ENCODE measurements at regions not wholly inside any gene's neighbourhood (a gene's known extent, or its start where the extent isn't known, plus 50 kb on each side); places are given as distances from the start of the nearest gene placed in this dataset.
"Not testable (repeated sequence)": the region's sequence is repeated elsewhere in the genome, so short reads cannot be mapped to it uniquely, and the experiment has no call there.

DNA sequence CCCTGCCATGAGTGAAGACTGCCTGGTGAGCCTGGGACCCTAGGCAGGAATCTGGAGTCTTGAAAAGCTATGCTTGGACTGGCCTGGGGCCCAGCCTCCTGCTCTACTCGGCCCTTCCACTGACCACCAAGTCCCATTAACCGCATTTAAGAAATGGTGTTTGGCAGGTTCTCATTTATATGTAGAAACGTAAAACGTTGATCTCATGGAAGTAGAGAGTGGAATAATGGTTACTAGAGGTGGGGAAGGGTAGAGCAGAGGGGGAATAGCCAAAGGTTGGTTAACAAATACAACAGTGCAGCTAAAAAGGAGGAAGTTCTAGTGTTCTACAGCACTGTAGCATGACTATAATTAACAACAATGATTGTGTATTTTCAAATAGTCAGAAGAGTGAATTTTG, 72.9 kb upstream of the EED start:
- DNase-seq (ENCODE audit: low read depth) = no peak
- H3K4me3 ChIP-seq (ENCODE audit: low read depth, low read length) = no peak overlapping the region

DNA sequence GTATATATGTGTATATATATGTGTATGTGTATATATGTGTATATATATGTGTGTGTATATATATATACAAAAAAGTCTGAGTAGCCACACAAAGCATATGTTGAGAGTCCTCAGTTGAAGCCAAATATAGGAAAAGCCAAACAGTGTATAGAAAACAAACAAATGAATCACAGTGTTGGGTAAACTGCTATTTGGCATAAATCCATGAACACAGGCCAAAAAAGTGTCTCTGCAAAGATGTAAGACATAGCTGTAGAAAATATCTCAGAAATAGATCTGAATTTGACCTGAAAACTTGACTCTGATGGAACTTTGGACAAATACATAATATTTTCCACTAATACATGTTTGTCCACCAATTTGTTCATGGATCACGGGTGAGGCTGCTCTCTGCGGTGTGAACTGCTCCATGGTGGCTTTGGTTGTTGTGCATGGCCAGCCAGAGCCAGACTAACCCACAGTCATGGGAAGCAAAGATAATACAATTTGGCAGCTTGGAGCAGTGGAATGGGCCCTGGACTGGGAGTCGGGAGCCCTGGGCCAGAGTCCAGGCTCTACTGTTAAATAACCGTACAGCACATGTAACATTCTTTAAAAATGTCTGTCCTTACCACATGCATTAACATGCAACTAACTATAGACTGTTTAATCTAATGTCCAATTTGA, 76.9 kb upstream of the EED start:
- no peak for DNase-seq (ENCODE audit: low read depth)

GRCh38 chr11:86166287-86166686, 78.3 kb upstream of the EED start:
- not testable (repeated sequence) for H3K4me3 ChIP-seq (ENCODE audit: low read depth, low read length); DNase-seq (ENCODE audit: low read depth)

More for the DNA sequence above, 76.9 kb upstream of the EED start:
- no peak overlapping the region for H3K4me3 ChIP-seq (ENCODE audit: low read depth, low read length)

GRCh38 chr11:86164106-86164505, 80.4 kb upstream of the EED start:
- no peak overlapping the region for H3K4me3 ChIP-seq (ENCODE audit: low read depth, low read length)
- DNase-seq (ENCODE audit: low read depth) = no peak

DNA sequence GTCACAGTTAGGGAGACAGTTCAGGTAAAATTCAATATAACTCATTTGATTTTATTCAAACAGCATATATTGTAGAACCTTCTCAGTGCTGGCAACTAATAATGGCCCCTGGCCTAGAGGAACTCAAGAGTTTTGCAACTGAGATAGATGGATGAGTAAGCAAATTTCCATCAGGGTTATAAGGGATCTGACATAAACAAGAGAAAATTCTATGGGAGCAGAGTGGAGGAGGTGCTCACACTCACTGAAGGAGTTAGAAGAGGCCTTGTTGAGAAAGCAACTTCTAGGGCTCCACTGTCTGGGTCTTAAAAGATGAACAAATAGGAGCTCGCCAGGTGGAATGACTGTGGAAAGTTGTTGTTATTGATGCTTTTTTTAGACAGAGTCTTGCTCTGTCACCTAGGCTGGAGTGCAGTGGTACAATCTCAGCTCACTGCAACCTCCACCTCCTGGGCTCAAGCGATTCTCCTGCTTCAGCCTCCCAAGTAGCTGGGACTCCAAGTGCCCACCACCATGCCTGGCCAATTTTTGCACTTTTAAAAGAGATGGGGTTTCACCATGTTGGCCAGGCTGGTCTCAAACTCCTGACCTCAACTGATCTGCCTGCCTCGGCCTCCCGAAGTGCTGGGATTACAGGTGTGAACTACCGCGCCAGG, 81.2 kb upstream of the EED start:
- peak; percentile 82 for DNase-seq (ENCODE audit: low read depth)
- not testable (repeated sequence) for H3K4me3 ChIP-seq (ENCODE audit: low read depth, low read length)

GRCh38 chr11:86162239-86162638, 82.3 kb upstream of the EED start:
- H3K4me3 ChIP-seq (ENCODE audit: low read depth, low read length) = no peak overlapping the region
- peak; percentile 76 for DNase-seq (ENCODE audit: low read depth)

DNA sequence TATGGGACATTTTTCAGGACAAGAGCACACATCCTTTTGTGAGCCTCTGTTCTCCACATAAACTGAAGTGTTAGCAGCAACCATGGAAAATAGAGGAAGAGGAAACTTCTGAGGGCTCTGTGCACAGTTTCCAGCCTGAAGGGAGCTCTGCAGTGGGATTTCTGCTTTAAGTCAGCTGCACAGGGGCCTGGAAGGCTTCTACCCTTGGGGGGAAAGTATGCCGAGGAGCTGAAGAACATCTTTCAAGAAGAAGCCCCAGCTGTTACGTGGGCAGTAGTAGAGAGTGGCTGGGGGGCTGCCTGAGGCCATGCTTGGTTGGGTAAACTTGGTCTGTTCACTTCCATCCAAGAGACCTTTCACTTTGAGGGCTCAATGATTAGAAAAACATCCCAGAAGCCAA, 82.7 kb upstream of the EED start:
- no peak overlapping the region for H3K4me3 ChIP-seq (ENCODE audit: low read depth, low read length)
- no peak for DNase-seq (ENCODE audit: low read depth)

GRCh38 chr11:86161336-86161735, 83.2 kb upstream of the EED start:
- no peak overlapping the region for H3K4me3 ChIP-seq (ENCODE audit: low read depth, low read length)
- no peak for DNase-seq (ENCODE audit: low read depth)

DNA sequence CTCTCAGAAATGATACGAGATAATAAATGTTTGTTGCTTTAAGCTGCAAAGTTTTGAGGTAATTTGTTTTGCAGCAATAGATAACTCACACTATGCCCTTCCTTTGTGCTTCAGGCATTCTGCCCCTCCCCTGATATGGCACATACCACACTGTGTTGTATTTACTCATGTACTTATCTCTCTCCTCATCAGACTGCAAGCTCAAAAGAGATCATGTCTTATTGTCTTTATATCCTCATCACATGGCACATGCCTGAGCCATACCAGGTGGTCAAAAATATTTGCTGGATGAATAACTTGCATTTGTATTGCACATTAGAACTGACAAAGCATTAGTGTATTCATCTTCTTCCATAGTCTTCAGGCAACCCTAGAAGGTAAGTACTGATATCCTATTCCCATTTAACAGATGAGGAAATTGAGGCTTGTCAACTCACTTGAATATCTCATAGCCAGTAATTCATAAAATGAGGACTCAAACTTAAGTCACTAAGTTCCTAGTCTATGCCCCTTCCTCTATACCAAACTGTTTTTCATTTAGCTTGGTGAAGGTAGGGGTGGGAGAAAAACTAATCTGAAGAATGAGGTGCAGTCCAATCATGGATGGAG, 83.9 kb upstream of the EED start:
- DNase-seq (ENCODE audit: low read depth) = no peak
- H3K4me3 ChIP-seq (ENCODE audit: low read depth, low read length) = no peak overlapping the region

DNA sequence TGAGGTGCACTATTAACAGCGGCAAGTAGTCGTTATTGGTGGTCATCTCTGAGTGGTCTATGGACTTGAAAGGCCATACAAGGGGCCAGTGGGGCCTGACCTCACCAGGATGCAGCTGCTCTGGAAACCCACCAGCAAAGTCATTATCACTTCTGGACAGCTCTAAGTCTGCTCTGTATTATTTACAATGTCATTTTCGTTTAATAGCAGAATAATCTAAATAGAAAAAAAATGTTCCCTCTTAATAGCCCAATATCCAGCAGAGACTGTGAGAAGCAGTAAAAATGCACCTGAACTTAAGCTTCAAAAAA, 85.0 kb upstream of the EED start:
- DNase-seq (ENCODE audit: low read depth) = no peak
- H3K4me3 ChIP-seq (ENCODE audit: low read depth, low read length) = no peak overlapping the region

- H3K4me3 ChIP-seq (ENCODE audit: low read depth, low read length) = no peak overlapping the region
- no peak for DNase-seq (ENCODE audit: low read depth)
These were observed 85.6 kb upstream of the EED start for GRCh38 chr11:86158704-86159580.

DNA sequence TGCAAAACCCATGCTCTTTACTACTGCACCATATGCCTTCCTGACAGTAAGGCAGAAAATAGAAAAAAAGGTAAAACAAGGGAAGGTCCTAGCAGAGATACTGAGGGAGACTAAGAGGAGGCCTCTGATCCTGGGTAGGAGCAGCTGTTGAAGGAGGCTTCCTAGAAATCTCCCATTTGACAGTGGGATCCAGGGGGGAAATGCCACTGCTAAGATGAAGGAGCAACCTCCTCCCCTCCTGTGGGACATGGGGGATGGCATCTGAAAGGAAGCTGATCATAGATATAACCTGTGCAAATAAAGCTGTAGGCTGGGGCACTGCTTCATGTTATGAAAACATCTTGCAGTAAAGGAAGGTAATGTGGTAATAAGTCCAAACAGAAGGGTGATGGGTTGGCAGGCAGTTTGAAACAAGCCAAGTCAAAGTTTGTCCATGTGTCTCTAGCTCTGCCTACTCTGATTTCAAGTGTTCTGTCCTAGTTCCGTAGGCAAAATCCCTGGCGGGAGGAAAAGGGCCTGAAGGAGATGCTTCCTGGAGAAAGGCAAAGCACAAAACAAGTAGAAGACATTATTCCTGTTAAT, 86.7 kb upstream of the EED start:
- no peak overlapping the region for H3K4me3 ChIP-seq (ENCODE audit: low read depth, low read length)
- DNase-seq (ENCODE audit: low read depth) = no peak

- no peak for DNase-seq (ENCODE audit: low read depth)
- H3K4me3 ChIP-seq (ENCODE audit: low read depth, low read length) = no peak overlapping the region
These were observed 87.6 kb upstream of the PICALM start for GRCh38 chr11:86156397-86156955.

DNA sequence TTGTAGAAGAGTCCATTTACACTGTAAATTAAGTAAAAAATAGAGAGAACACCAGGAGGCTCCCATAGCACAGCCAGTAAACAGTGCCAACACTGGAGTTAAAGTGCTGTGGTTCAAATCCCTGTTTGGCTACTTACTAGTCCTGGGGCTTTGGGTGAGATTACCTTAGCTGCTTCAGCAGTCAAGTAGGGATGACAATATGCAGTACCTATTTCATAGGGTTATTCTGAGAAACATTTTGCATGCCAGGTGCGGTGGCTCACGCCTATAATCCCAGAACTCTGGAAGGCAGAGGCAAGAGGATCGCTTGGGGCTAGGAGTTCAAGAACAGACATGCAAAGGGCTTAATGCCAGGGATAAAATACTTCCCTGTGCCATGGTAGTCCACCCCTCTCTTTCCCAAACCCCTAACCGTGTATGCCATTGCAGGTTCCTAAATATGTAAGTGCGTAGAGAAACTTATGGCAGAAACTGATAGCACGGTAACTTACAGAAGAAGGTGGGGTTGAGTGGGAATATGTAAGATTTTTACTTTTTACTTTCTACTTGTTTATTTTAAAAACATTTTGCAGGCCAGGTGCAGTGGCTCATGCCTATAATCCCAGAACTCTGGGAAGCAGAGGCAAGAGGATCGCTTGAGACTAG, 86.4 kb upstream of the PICALM start:
- no peak for DNase-seq (ENCODE audit: low read depth)
- H3K4me3 ChIP-seq (ENCODE audit: low read depth, low read length) = no peak overlapping the region

DNA sequence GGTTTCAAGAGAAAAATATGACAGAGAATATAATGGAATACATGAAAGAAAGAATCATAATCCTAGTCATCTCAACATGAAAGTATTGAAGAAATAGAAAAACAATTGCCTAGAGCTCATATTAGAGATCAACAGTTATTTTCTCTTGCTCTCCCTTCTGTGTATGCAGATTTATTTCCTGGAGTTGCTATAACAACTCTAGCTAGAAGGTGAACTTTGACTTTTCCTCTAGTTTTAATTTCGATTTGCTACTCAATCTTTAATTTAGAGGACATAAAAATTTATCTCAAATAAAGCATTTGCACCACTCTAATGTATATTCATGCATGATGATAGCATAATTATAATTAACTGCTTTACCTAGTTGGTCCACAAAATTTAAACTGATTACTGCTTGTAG, 84.6 kb upstream of the PICALM start:
- no peak overlapping the region for H3K4me3 ChIP-seq (ENCODE audit: low read depth, low read length)
- DNase-seq (ENCODE audit: low read depth) = no peak

GRCh38 chr11:86152901-86153300, 84.0 kb upstream of the PICALM start:
- H3K4me3 ChIP-seq (ENCODE audit: low read depth, low read length) = no peak overlapping the region
- DNase-seq (ENCODE audit: low read depth) = no peak

DNA sequence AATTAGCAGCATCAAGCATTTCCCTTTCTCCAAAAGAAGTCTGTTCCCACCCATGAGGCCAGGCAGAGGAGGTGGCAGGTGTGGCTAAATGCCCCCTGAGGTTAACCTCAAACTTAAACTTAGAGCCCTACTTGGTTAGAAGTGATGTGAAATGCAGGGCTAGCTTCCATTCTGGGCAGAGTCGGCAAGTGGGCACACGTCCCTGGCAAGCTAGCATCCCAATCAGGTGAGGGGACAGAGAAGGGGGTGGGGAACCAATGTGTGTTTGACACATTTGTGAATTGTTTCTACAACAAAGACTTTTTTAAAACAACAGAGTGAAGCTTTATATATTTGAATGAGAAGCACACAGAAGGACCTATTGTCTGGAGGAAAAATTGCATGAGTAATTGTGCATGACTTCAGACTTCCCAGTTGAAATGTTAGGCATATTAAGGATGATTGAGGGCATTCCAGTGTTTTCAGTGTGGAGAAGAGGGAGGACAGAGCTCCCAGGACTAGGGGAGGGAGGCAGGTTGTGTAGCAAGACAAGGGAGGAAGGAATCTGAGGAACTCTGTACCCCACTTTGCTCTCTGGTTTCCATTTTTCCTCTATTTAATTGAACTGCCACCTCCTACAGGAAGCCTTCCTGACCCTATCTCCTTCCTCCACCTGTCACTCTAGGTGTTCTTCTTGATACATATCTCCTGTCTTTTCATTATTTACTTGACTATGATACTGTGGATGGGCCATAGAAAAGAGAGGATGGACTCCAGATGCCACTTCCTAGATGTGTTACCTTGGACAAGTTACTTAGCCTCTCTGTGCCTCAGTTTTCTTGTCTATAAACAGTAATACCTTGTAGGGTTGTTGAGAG, 83.3 kb upstream of the PICALM start:
- H3K4me3 ChIP-seq (ENCODE audit: low read depth, low read length) = no peak overlapping the region
- no peak for DNase-seq (ENCODE audit: low read depth)

Data from skeletal muscle cell (primary cell).